GM12878 (cell line): ENCODE measurements at regions not wholly inside any gene's neighbourhood (a gene's known extent, or its start where the extent isn't known, plus 50 kb on each side); places are given as distances from the start of the nearest gene placed in this dataset.

Experiments used
- ATAC-seq: fragments of 200-7000 bp; cut with Tn5 transposase; 3 replicates; pipeline ENCODE4 v1.9.1; 2020; ENCODE audit warnings: mild to moderate bottlenecking, moderate library complexity
- BruUV-seq: library from RNA; stranded (reverse); fragments of 400-500 nt; replicated peaks from 2 replicates; lab custom pipeline; 2021; lab: Mats Ljungman, UMichigan
- CTCF ChIA-PET: fragments of 300-600 bp; sonication (Branson Sonifier 250); formaldehyde crosslinking; extraction: SDS; loops from one replicate; lab custom pipeline; 2021; ENCODE audit warnings: inconsistent platforms; lab: Yijun Ruan, JAX
- POLR2A ChIA-PET: fragments of 350-600 bp; formaldehyde crosslinking; extraction: SDS; loops from one replicate; lab custom pipeline; 2021; ENCODE audit warnings: inconsistent platforms; lab: Charles Lee
- RAD21 ChIA-PET: fragments of 300-600 bp; sonication (Branson Sonifier 250); formaldehyde crosslinking; loops from one replicate; lab custom pipeline; 2023; ENCODE audit warnings: antibody characterized with exemption; ENCODE audit not compliant: unreplicated experiment; lab: Charles Lee
- SMC1A ChIA-PET: fragments of 300-600 bp; sonication (Branson Sonifier 250); formaldehyde crosslinking; loops from one replicate; lab custom pipeline; 2023; ENCODE audit not compliant: unreplicated experiment, uncharacterized antibody; lab: Charles Lee
- DNase-seq: peaks from one replicate; pipeline ENCODE4 v3.0.0-alpha.2; 2011; ENCODE audit warnings: low read depth, low spot score
- FAIRE-seq: peaks from 3 replicates; lab custom pipeline; 2011; peaks lifted over from hg19 to GRCh38; lab: Jason Lieb, UNC
- H2AFZ ChIP-seq: 2 replicates; pipeline ENCODE4 v1.6.0; 2011; ENCODE audit warnings: low read depth, low read length, control low read depth; ENCODE audit not compliant: control insufficient read depth
- H3K27ac ChIP-seq: 2 replicates; pipeline ENCODE4 v1.5.1; 2011; ENCODE audit warnings: control low read depth; ENCODE audit not compliant: control insufficient read depth, insufficient read depth
- H3K27me3 ChIP-seq, 2 experiments: replicated peaks in 1 of 2; 2 replicates each; pipeline versions ENCODE4 v1.6.0 to v1.6.1; 2011; ENCODE audit warnings: low read length in 1 of 2; ENCODE audit not compliant: control insufficient read depth in 2 of 2, insufficient read depth in 2 of 2
- H3K36me3 ChIP-seq, 2 experiments: 2 replicates each; pipeline ENCODE4 v1.5.1; 2011; ENCODE audit warnings: low read length in 1 of 2; ENCODE audit not compliant: control insufficient read depth in 2 of 2, insufficient read depth in 2 of 2
- H3K4me1 ChIP-seq: 2 replicates; pipeline ENCODE4 v1.6.1; 2011; ENCODE audit warnings: mild to moderate bottlenecking, low read length, moderate library complexity, mixed read lengths; ENCODE audit not compliant: control insufficient read depth, insufficient read depth
- H3K4me2 ChIP-seq: 2 replicates; pipeline ENCODE4 v1.6.0; 2011; ENCODE audit warnings: control low read depth; ENCODE audit not compliant: control insufficient read depth, insufficient read depth
- H3K4me3 ChIP-seq: fragments of 200-600 bp; sonication (generic); 2 replicates; pipeline ENCODE4 v1.5.1; 2016
- H3K79me2 ChIP-seq: 2 replicates; pipeline ENCODE4 v1.6.0; 2011; ENCODE audit warnings: low read length; ENCODE audit not compliant: control insufficient read depth, insufficient read depth
- H3K9ac ChIP-seq: 2 replicates; pipeline ENCODE4 v1.8.0; 2011; ENCODE audit warnings: low read length, control low read depth, mixed read lengths; ENCODE audit not compliant: control insufficient read depth, insufficient read depth
- H3K9me3 ChIP-seq: replicated peaks from 3 replicates; pipeline ENCODE4 v1.5.1; 2011; ENCODE audit warnings: mild to moderate bottlenecking, low read length; ENCODE audit not compliant: control insufficient read depth, insufficient read depth
- H4K20me1 ChIP-seq: 2 replicates; pipeline ENCODE4 v1.6.0; 2011; ENCODE audit not compliant: control insufficient read depth, insufficient read depth
- ZNF24 ChIP-seq: fragments of 450-650 bp; IDR thresholded peaks from 2 replicates; pipeline ENCODE4 v1.6.1; 2017; ENCODE audit warnings: antibody characterized with exemption, mild to moderate bottlenecking
- WGBS: methylation state at CpG from one replicate; pipeline ENCODE4 v1.1.6; 2016; ENCODE audit warnings: low lambda C conversion rate; ENCODE audit not compliant: insufficient replicate concordance, insufficient coverage; ENCODE audit errors: missing lambda C conversion rate; 5-methylcytosine and 5-hydroxymethylcytosine counted together
- in situ Hi-C: fragments of 300-500 bp; cut with MboI; formaldehyde crosslinking; loops from 9 replicates; pipeline ENCODE4 v1.14.3; 2018; ENCODE audit warnings: mixed read lengths
- intact Hi-C: fragments of 100-400 bp; cut with micrococcal nuclease; formaldehyde crosslinking; loops from one replicate; pipeline ENCODE4 v1.14.2; 2022; ENCODE audit not compliant: unreplicated experiment
- TF ChIP-seq, protein P1 (sequence below): fragments of 450-650 bp; IDR thresholded peaks from 2 replicates; pipeline ENCODE4 v1.6.1; 2016; ENCODE audit warnings: mild to moderate bottlenecking
- TF ChIP-seq, protein P2 (sequence below): fragments of 450-650 bp; IDR thresholded peaks from 2 replicates; pipeline ENCODE4 v1.6.1; 2018; ENCODE audit warnings: borderline replicate concordance, mild to moderate bottlenecking; ENCODE audit not compliant: partially characterized antibody

DNA sequence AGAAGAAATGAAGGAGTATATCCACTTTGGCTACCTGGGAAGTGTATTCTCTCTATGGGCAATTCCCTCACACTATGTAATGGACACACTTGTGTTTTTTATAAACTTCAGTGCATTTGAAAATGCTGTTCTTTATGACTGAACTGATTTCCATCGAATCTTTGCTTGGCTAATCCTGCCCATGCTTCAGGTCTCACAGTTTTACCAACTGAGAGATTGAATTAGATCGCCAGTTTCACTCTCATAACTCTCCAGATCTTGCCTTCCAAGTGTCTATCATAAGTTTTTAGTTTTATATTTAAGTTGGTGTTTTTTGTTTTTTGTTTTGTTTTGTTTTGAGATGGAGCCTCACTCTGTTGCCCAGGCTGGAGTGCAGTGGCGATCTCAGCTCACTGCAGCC is 73.5 kb upstream of the MBNL1 start:
- Histone ChIP-seq H3K4me1 (peaks cover 37% of the 10 kb centered on the region), H3K9ac (no peak overlapping the region), H4K20me1 (no peaks in the 10 kb centered on the region), H3K79me2 (peaks cover 15% of the 10 kb centered on the region), H3K4me2 (no peak overlapping the region; the same call in 1 of the 2 replicates), H3K9me3 (no peaks in the 10 kb centered on the region), H3K36me3 (no peaks in the 10 kb centered on the region), H2AFZ (no peak overlapping the region), H3K27ac (no peak overlapping the region), H3K27me3 (no peaks in the 10 kb centered on the region), H3K4me3 (no peak overlapping the region)
- DNase-seq = no peak
- ChIA-PET RAD21 (interaction anchor here (1.0 kb wide), 1 partner anchor 249 kb away, joined by 3 read pairs; no protein-coding TSS in a partner anchor), CTCF (no interaction called here), SMC1A (no interaction called here), POLR2A (no interaction called here)
- 53% methylated on average over 3 of the region's 3 CpGs for WGBS
- TF ChIP-seq, protein P1, sequence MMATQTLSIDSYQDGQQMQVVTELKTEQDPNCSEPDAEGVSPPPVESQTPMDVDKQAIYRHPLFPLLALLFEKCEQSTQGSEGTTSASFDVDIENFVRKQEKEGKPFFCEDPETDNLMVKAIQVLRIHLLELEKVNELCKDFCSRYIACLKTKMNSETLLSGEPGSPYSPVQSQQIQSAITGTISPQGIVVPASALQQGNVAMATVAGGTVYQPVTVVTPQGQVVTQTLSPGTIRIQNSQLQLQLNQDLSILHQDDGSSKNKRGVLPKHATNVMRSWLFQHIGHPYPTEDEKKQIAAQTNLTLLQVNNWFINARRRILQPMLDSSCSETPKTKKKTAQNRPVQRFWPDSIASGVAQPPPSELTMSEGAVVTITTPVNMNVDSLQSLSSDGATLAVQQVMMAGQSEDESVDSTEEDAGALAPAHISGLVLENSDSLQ = peak; percentile 15; the same call in 1 of the 2 replicates
- TF ChIP-seq ZNF24 = peak; percentile 29; the same call in 1 of the 2 replicates
- TF ChIP-seq, protein P2, sequence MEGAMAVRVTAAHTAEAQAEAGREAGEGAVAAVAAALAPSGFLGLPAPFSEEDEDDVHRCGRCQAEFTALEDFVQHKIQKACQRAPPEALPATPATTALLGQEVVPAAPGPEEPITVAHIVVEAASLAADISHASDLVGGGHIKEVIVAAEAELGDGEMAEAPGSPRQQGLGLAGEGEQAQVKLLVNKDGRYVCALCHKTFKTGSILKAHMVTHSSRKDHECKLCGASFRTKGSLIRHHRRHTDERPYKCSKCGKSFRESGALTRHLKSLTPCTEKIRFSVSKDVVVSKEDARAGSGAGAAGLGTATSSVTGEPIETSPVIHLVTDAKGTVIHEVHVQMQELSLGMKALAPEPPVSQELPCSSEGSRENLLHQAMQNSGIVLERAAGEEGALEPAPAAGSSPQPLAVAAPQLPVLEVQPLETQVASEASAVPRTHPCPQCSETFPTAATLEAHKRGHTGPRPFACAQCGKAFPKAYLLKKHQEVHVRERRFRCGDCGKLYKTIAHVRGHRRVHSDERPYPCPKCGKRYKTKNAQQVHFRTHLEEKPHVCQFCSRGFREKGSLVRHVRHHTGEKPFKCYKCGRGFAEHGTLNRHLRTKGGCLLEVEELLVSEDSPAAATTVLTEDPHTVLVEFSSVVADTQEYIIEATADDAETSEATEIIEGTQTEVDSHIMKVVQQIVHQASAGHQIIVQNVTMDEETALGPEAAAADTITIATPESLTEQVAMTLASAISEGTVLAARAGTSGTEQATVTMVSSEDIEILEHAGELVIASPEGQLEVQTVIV = no peak
- ATAC-seq = no peak
- in situ Hi-C loops (no loop called here), intact Hi-C loops (loop anchor here (5.0 kb wide), 1 partner anchor 187 kb away; no protein-coding TSS in a partner anchor)
- no TSS peak for BruUV-seq
- no peak for FAIRE-seq
